Thyroid gland (tissue), 4 donors: ENCODE measurements at regions not wholly inside any gene's neighbourhood (a gene's known extent, or its start where the extent isn't known, plus 50 kb on each side); places are given as distances from the start of the nearest gene placed in this dataset.

ENCODE experiments used
- CTCF ChIP-seq, 6 experiments: fragments of 200-600 bp in 3 of 6; fragments of 450-650 bp in 3 of 6; sonication (generic) in 3 of 6; IDR thresholded peaks; one replicate each; pipeline ENCODE4 v1.5.1; 2016 to 2019; ENCODE audit warnings: antibody characterized with exemption in 6 of 6, mild to moderate bottlenecking in 2 of 6, inconsistent platforms in 1 of 6, moderate library complexity in 1 of 6
- POLR2A ChIP-seq, 2 donors: fragments of 450-650 bp; IDR thresholded peaks; one replicate each; pipeline ENCODE4 v1.6.1; 2017; ENCODE audit warnings: antibody characterized with exemption in 2 of 2, mild to moderate bottlenecking in 2 of 2, moderate library complexity in 1 of 2

- TF ChIP-seq CTCF (IDR thresholded peaks at IDR 0.05) (no peak), POLR2A (IDR thresholded peaks at IDR 0.05) (no peak)
Measured at GRCh38 chr12:65597527-65597926, 226.8 kb upstream of the HMGA2 start.
